ENCODE measurements at regions not wholly inside any gene's neighbourhood (a gene's known extent, or its start where the extent isn't known, plus 50 kb on each side); places are given as distances from the start of the nearest gene placed in this dataset.
"Not testable (repeated sequence)": the region's sequence is repeated elsewhere in the genome, so short reads cannot be mapped to it uniquely, and the experiment has no call there.

GRCh38 chr10:55989188-55989587, 371.9 kb downstream of the ZWINT start:
- Mint-ChIP-seq H3K27me3 (ENCODE audit: low read depth) (no peaks in the 10 kb centered on the region), H3K4me1 (ENCODE audit: low read depth) (no peaks in the 10 kb centered on the region), H3K36me3 (ENCODE audit: insufficient read depth in 2 of 2) (no peaks in the 10 kb centered on the region), H3K27ac (no peak overlapping the region), H3K9me3 (peaks cover 2 to 4% of the 10 kb centered on the region in 2 donors), H3K4me3 (no peak overlapping the region)
- DNase-seq, result no peak
- no peak for ATAC-seq (replicated peaks in 1 of 2)

GRCh38 chr10:55979203-55979602, 381.9 kb downstream of the ZWINT start:
- Mint-ChIP-seq H3K27me3 (ENCODE audit: low read depth) (no peaks in the 10 kb centered on the region), H3K4me1 (ENCODE audit: low read depth) (no peaks in the 10 kb centered on the region), H3K36me3 (ENCODE audit: insufficient read depth in 2 of 2) (no peaks in the 10 kb centered on the region), H3K27ac (no peak overlapping the region), H3K9me3 (peaks cover 2 to 3% of the 10 kb centered on the region in 2 donors), H3K4me3 (no peak overlapping the region)
- ATAC-seq (replicated peaks in 1 of 2) (no peak), DNase-seq (no peak)

- H3K4me1 Mint-ChIP-seq (ENCODE audit: low read depth), result no peaks in the 10 kb centered on the region
- DNase-seq, result no peak
These were observed 395.0 kb downstream of the ZWINT start for GRCh38 chr10:55966101-55966500.

GRCh38 chr10:55943403-55943802, 417.7 kb downstream of the ZWINT start:
- DNase-seq, result no peak
- Mint-ChIP-seq H3K9me3 (peaks cover 0 to 2% of the 10 kb centered on the region in 2 donors), H3K4me3 (no peak overlapping the region), H3K4me1 (ENCODE audit: low read depth) (no peaks in the 10 kb centered on the region), H3K27ac (no peak overlapping the region), H3K36me3 (ENCODE audit: insufficient read depth in 2 of 2) (no peaks in the 10 kb centered on the region), H3K27me3 (ENCODE audit: low read depth) (no peaks in the 10 kb centered on the region)
- no peak for ATAC-seq (replicated peaks in 1 of 2)

More at GRCh38 chr10:55966101-55966500, 395.0 kb downstream of the ZWINT start:
- H3K27me3 Mint-ChIP-seq (ENCODE audit: low read depth), result no peaks in the 10 kb centered on the region
- H3K27ac Mint-ChIP-seq, result no peak overlapping the region
- ATAC-seq (replicated peaks in 1 of 2), result no peak
- H3K9me3 Mint-ChIP-seq, result peaks cover 6 to 9% of the 10 kb centered on the region in 2 donors
- H3K4me3 Mint-ChIP-seq, result no peak overlapping the region
- no peaks in the 10 kb centered on the region for H3K36me3 Mint-ChIP-seq (ENCODE audit: insufficient read depth in 2 of 2)

GRCh38 chr10:55929291-55929690, 431.8 kb downstream of the ZWINT start:
- H3K36me3 Mint-ChIP-seq (ENCODE audit: insufficient read depth in 2 of 2), result peaks cover 0 to 2% of the 10 kb centered on the region in 2 donors
- H3K27me3 Mint-ChIP-seq (ENCODE audit: low read depth), result no peaks in the 10 kb centered on the region
- H3K4me3 Mint-ChIP-seq, result no peak overlapping the region

GRCh38 chr10:55899472-55900147, 461.4 kb downstream of the ZWINT start:
- not testable (repeated sequence) for ATAC-seq (replicated peaks in 1 of 2); H3K27me3 Mint-ChIP-seq (ENCODE audit: low read depth); H3K4me1 Mint-ChIP-seq (ENCODE audit: low read depth); H3K36me3 Mint-ChIP-seq (ENCODE audit: insufficient read depth in 2 of 2); H3K27ac Mint-ChIP-seq; H3K4me3 Mint-ChIP-seq; DNase-seq
- peaks cover 5 to 13% of the 10 kb centered on the region in 2 donors for H3K9me3 Mint-ChIP-seq

More at GRCh38 chr10:55929291-55929690, 431.8 kb downstream of the ZWINT start:
- peaks cover 2 to 5% of the 10 kb centered on the region in 2 donors for H3K9me3 Mint-ChIP-seq
- DNase-seq (no peak), ATAC-seq (replicated peaks in 1 of 2) (no peak)
- no peaks in the 10 kb centered on the region for H3K4me1 Mint-ChIP-seq (ENCODE audit: low read depth)
- H3K27ac Mint-ChIP-seq, result no peak overlapping the region

GRCh38 chr10:55897490-55897921, 463.6 kb downstream of the ZWINT start:
- no peak overlapping the region for H3K27ac Mint-ChIP-seq
- H3K36me3 Mint-ChIP-seq (ENCODE audit: insufficient read depth in 2 of 2), result peaks cover 0 to 3% of the 10 kb centered on the region in 2 donors
- H3K9me3 Mint-ChIP-seq, result peaks cover 5 to 13% of the 10 kb centered on the region in 2 donors
- no peak for ATAC-seq (replicated peaks in 1 of 2)
- H3K27me3 Mint-ChIP-seq (ENCODE audit: low read depth), result no peaks in the 10 kb centered on the region
- H3K4me1 Mint-ChIP-seq (ENCODE audit: low read depth), result no peaks in the 10 kb centered on the region
- DNase-seq, result no peak
- no peak overlapping the region for H3K4me3 Mint-ChIP-seq

GRCh38 chr10:55892276-55892675, 468.8 kb downstream of the ZWINT start:
- Mint-ChIP-seq H3K36me3 (ENCODE audit: insufficient read depth in 2 of 2) (no peaks in the 10 kb centered on the region), H3K27ac (no peak overlapping the region), H3K27me3 (ENCODE audit: low read depth) (no peaks in the 10 kb centered on the region), H3K4me3 (no peak overlapping the region), H3K9me3 (peaks cover 1 to 6% of the 10 kb centered on the region in 2 donors), H3K4me1 (ENCODE audit: low read depth) (no peaks in the 10 kb centered on the region)
- DNase-seq, result no peak
- ATAC-seq (replicated peaks in 1 of 2), result no peak

GRCh38 chr10:55881588-55881987, 479.5 kb downstream of the ZWINT start:
- Mint-ChIP-seq H3K4me3 (no peak overlapping the region), H3K27me3 (ENCODE audit: low read depth) (no peaks in the 10 kb centered on the region), H3K36me3 (ENCODE audit: insufficient read depth in 2 of 2) (peaks cover 0 to 1% of the 10 kb centered on the region in 2 donors), H3K9me3 (peaks cover 14 to 19% of the 10 kb centered on the region in 2 donors), H3K4me1 (ENCODE audit: low read depth) (no peaks in the 10 kb centered on the region), H3K27ac (no peak overlapping the region)
- no peak for ATAC-seq (replicated peaks in 1 of 2)
- no peak for DNase-seq

GRCh38 chr10:55873485-55873884, 487.6 kb downstream of the ZWINT start:
- H3K9me3 Mint-ChIP-seq, result peaks cover 7 to 8% of the 10 kb centered on the region in 2 donors
- H3K27me3 Mint-ChIP-seq (ENCODE audit: low read depth), result no peaks in the 10 kb centered on the region
- no peak overlapping the region for H3K4me3 Mint-ChIP-seq
- H3K27ac Mint-ChIP-seq, result no peak overlapping the region
- DNase-seq (no peak), ATAC-seq (replicated peaks in 1 of 2) (no peak)
- H3K36me3 Mint-ChIP-seq (ENCODE audit: insufficient read depth in 2 of 2), result no peaks in the 10 kb centered on the region
- no peaks in the 10 kb centered on the region for H3K4me1 Mint-ChIP-seq (ENCODE audit: low read depth)

- ATAC-seq (replicated peaks in 1 of 2) (no peak), DNase-seq (no peak)
- Mint-ChIP-seq H3K27me3 (ENCODE audit: low read depth) (no peaks in the 10 kb centered on the region), H3K4me3 (no peak overlapping the region), H3K36me3 (ENCODE audit: insufficient read depth in 2 of 2) (no peaks in the 10 kb centered on the region), H3K9me3 (peaks cover 7 to 8% of the 10 kb centered on the region in 2 donors), H3K4me1 (ENCODE audit: low read depth) (no peaks in the 10 kb centered on the region), H3K27ac (no peak overlapping the region)
These were observed 490.9 kb downstream of the ZWINT start for GRCh38 chr10:55870186-55870585.

GRCh38 chr10:55867848-55868247, 493.2 kb downstream of the ZWINT start:
- H3K9me3 Mint-ChIP-seq, result peaks cover 7 to 8% of the 10 kb centered on the region in 2 donors
- no peaks in the 10 kb centered on the region for H3K4me1 Mint-ChIP-seq (ENCODE audit: low read depth)
- no peak overlapping the region for H3K4me3 Mint-ChIP-seq
- H3K36me3 Mint-ChIP-seq (ENCODE audit: insufficient read depth in 2 of 2), result no peaks in the 10 kb centered on the region
- H3K27ac Mint-ChIP-seq, result no peak overlapping the region
- DNase-seq (no peak), ATAC-seq (replicated peaks in 1 of 2) (no peak)
- no peaks in the 10 kb centered on the region for H3K27me3 Mint-ChIP-seq (ENCODE audit: low read depth)

- no peak overlapping the region for H3K4me3 Mint-ChIP-seq
- H3K4me1 Mint-ChIP-seq (ENCODE audit: low read depth), result no peaks in the 10 kb centered on the region
- no peaks in the 10 kb centered on the region for H3K36me3 Mint-ChIP-seq (ENCODE audit: insufficient read depth in 2 of 2)
- DNase-seq, result no peak
- H3K27me3 Mint-ChIP-seq (ENCODE audit: low read depth), result no peaks in the 10 kb centered on the region
- no peak overlapping the region for H3K27ac Mint-ChIP-seq
- peaks cover 3 to 6% of the 10 kb centered on the region in 2 donors for H3K9me3 Mint-ChIP-seq
- no peak for ATAC-seq (replicated peaks in 1 of 2)
These were observed 502.3 kb downstream of the ZWINT start for GRCh38 chr10:55858730-55859129.

GRCh38 chr10:55852900-55853299, 508.2 kb downstream of the ZWINT start:
- Mint-ChIP-seq H3K4me1 (ENCODE audit: low read depth) (no peaks in the 10 kb centered on the region), H3K27ac (no peak overlapping the region), H3K4me3 (no peak overlapping the region), H3K9me3 (peaks cover 0 to 2% of the 10 kb centered on the region in 2 donors), H3K27me3 (ENCODE audit: low read depth) (no peaks in the 10 kb centered on the region), H3K36me3 (ENCODE audit: insufficient read depth in 2 of 2) (no peaks in the 10 kb centered on the region)
- ATAC-seq (replicated peaks in 1 of 2) (no peak), DNase-seq (no peak)

Measured in activated T-cell treated with anti-CD3 and anti-CD28 coated beads, Interleukin-2, amount 50 U/mL, for 72 hours (primary cell).